B cell (primary cell): ENCODE measurements at regions not wholly inside any gene's neighbourhood (a gene's known extent, or its start where the extent isn't known, plus 50 kb on each side); places are given as distances from the start of the nearest gene placed in this dataset.

Experiments used
- ATAC-seq: fragments of 200-7000 bp; cut with Tn5 transposase; one replicate; pipeline ENCODE4 v1.10.0; 2021; ENCODE audit warnings: low read depth, mild to moderate bottlenecking, moderate number of reproducible peaks, moderate library complexity
- CTCF ChIA-PET: fragments of 350-600 bp; sonication (Branson Sonifier 250); formaldehyde crosslinking; loops from one replicate; lab custom pipeline; 2021; ENCODE audit warnings: antibody characterized with exemption, inconsistent platforms; lab: Charles Lee
- POLR2A ChIA-PET: fragments of 350-600 bp; sonication (Branson Sonifier 250); formaldehyde crosslinking; loops from one replicate; lab custom pipeline; 2021; ENCODE audit warnings: antibody characterized with exemption; lab: Charles Lee
- DNase-seq: peaks from one replicate; pipeline ENCODE4 v3.0.0; 2013
- H2AFZ ChIP-seq: 2 replicates; pipeline ENCODE4 v1.6.1; 2012; ENCODE audit warnings: mild to moderate bottlenecking, low read depth, low read length; ENCODE audit not compliant: insufficient read depth, poor library complexity, severe bottlenecking
- H3K27ac ChIP-seq, 2 donors: 1 replicate in 1 of 2; 2 replicates in 1 of 2; pipeline ENCODE4 v1.5.1; 2012 to 2013; ENCODE audit warnings: low read length in 2 of 2, mild to moderate bottlenecking in 2 of 2, moderate library complexity in 1 of 2
- H3K27me3 ChIP-seq, 4 experiments: fragments of 200-600 bp in 1 of 4; sonication (generic) in 1 of 4; replicated peaks in 1 of 4; 1 replicate in 2 of 4; 2 replicates in 2 of 4; pipeline versions ENCODE4 v1.6.1 to v1.7.0; 2013 to 2016; ENCODE audit warnings: low read length in 3 of 4, mild to moderate bottlenecking in 2 of 4, mixed read lengths in 1 of 4, moderate library complexity in 1 of 4; ENCODE audit not compliant: insufficient read depth in 4 of 4, control insufficient read depth in 3 of 4; ENCODE audit errors: control extremely low read depth in 1 of 4
- H3K36me3 ChIP-seq, 2 experiments: replicated peaks in 1 of 2; 1 replicate in 1 of 2; 2 replicates in 1 of 2; pipeline versions ENCODE4 v1.6.1 to v1.7.1; 2013; ENCODE audit warnings: low read length in 1 of 2; ENCODE audit not compliant: insufficient read depth in 2 of 2, control insufficient read depth in 1 of 2; ENCODE audit errors: control extremely low read depth in 1 of 2, extremely low read depth in 1 of 2
- H3K4me1 ChIP-seq, 2 donors: fragments of 200-600 bp in 1 of 2; sonication (generic) in 1 of 2; 1 replicate in 1 of 2; 2 replicates in 1 of 2; pipeline versions ENCODE4 v1.5.1 to v1.6.1; 2013 to 2017; ENCODE audit warnings: low read length in 2 of 2; ENCODE audit not compliant: control insufficient read depth in 2 of 2, insufficient read depth in 2 of 2
- H3K4me2 ChIP-seq: replicated peaks from 2 replicates; pipeline ENCODE3; 2012; ENCODE audit warnings: mild to moderate bottlenecking, low read depth, low read length; ENCODE audit not compliant: poor library complexity, severe bottlenecking
- H3K4me3 ChIP-seq, 5 experiments: fragments of 200-600 bp in 1 of 5; sonication (generic) in 1 of 5; 1 replicate in 3 of 5; 2 replicates in 2 of 5; pipeline versions ENCODE4 v1.5.1 to v1.7.0; 2011 to 2016; ENCODE audit warnings: low read length in 4 of 5, mild to moderate bottlenecking in 4 of 5, low read depth in 2 of 5, control low read depth in 1 of 5, moderate library complexity in 1 of 5; ENCODE audit not compliant: insufficient read depth in 1 of 5; ENCODE audit errors: control extremely low read depth in 1 of 5, extremely low read depth in 1 of 5
- H3K79me2 ChIP-seq: fragments of 200-600 bp; sonication (generic); one replicate; pipeline ENCODE4 v1.6.0; 2016; ENCODE audit warnings: low read length; ENCODE audit not compliant: control insufficient read depth, insufficient read depth
- H3K9ac ChIP-seq: fragments of 200-600 bp; sonication (generic); 2 replicates; pipeline ENCODE4 v1.6.1; 2017; ENCODE audit warnings: mild to moderate bottlenecking, low read length, moderate library complexity
- H3K9me3 ChIP-seq, 3 donors: one replicate each; pipeline versions ENCODE4 v1.6.1 to v1.7.1; 2013; ENCODE audit warnings: low read length in 2 of 3; ENCODE audit not compliant: control insufficient read depth in 2 of 3, insufficient read depth in 1 of 3; ENCODE audit errors: control extremely low read depth in 1 of 3
- H4K20me1 ChIP-seq: 2 replicates; pipeline ENCODE4 v1.6.0; 2012; ENCODE audit warnings: mild to moderate bottlenecking, low read length; ENCODE audit not compliant: insufficient read depth, control insufficient read depth, poor library complexity, severe bottlenecking
- H3K27ac Mint-ChIP-seq: one replicate; pipeline ENCODE4 v1.8.0; 2021; ENCODE audit warnings: mixed read lengths
- H3K27me3 Mint-ChIP-seq: one replicate; pipeline ENCODE4 v1.8.0; 2021; ENCODE audit warnings: mixed read lengths
- H3K4me1 Mint-ChIP-seq: one replicate; pipeline ENCODE4 v1.8.0; 2021; ENCODE audit warnings: mixed read lengths
- H3K4me3 Mint-ChIP-seq: one replicate; pipeline ENCODE4 v1.8.0; 2021; ENCODE audit warnings: mixed read lengths
- H3K9me3 Mint-ChIP-seq: one replicate; pipeline ENCODE4 v1.8.0; 2022; ENCODE audit warnings: mixed read lengths; ENCODE audit not compliant: insufficient read depth
- CTCF ChIP-seq: fragments of 200-600 bp; IDR thresholded peaks from one replicate; pipeline ENCODE4 v1.8.0; 2022; ENCODE audit warnings: antibody characterized with exemption, mild to moderate bottlenecking
- EZH2 ChIP-seq: IDR thresholded peaks from 2 replicates; pipeline ENCODE4 v1.6.1; 2012; ENCODE audit warnings: borderline replicate concordance, low read depth, mild to moderate bottlenecking, moderate library complexity, low read length; ENCODE audit not compliant: insufficient read depth, poor library complexity, severe bottlenecking
- WGBS: methylation state at CpG from one replicate; pipeline ENCODE4 v1.1.5; 2013; ENCODE audit warnings: missing lambda C conversion rate; ENCODE audit not compliant: insufficient coverage; 5-methylcytosine and 5-hydroxymethylcytosine counted together
- intact Hi-C: fragments of 100-400 bp; cut with micrococcal nuclease; formaldehyde crosslinking; loops from one replicate; pipeline ENCODE4 v1.10.0; 2022

- Histone ChIP-seq H2AFZ (no peak overlapping the region), H3K27ac (no peak overlapping the region), H3K4me3 (no peak overlapping the region), H3K79me2 (no peaks in the 10 kb centered on the region), H3K4me2 (no peak overlapping the region), H3K4me1 (no peaks in the 10 kb centered on the region), H3K9me3 (peaks cover 0 to 15% (median 0%) of the 10 kb centered on the region in 3 donors), H3K36me3 (no peaks in the 10 kb centered on the region), H3K9ac (no peak overlapping the region), H4K20me1 (no peaks in the 10 kb centered on the region), H3K27me3 (no peaks in the 10 kb centered on the region)
- POLR2A ChIA-PET, result no interaction called here
- no peak overlapping the region for H3K27ac Mint-ChIP-seq
- WGBS, result 96% methylated on average over 11 of the region's 15 CpGs
- peaks cover 8% of the 10 kb centered on the region for H3K9me3 Mint-ChIP-seq
- TF ChIP-seq CTCF (no peak), EZH2 (no peak)
- no peaks in the 10 kb centered on the region for H3K27me3 Mint-ChIP-seq
- CTCF ChIA-PET, result interaction anchor here (0.6 kb wide), 1 partner anchor 17 kb away, joined by 3 read pairs; no protein-coding TSS in a partner anchor
- no peak overlapping the region for H3K4me3 Mint-ChIP-seq
- no peaks in the 10 kb centered on the region for H3K4me1 Mint-ChIP-seq
- ATAC-seq, result no peak
- intact Hi-C loops, result no loop called here
- DNase-seq, result no peak
Observed at GRCh38 chr5:27217155-27217956, 179.0 kb upstream of the CDH9 start.

- Mint-ChIP-seq H3K9me3 (peaks cover 5% of the 10 kb centered on the region), H3K4me3 (no peak overlapping the region), H3K27ac (no peak overlapping the region), H3K27me3 (no peaks in the 10 kb centered on the region), H3K4me1 (no peaks in the 10 kb centered on the region)
- Histone ChIP-seq H3K79me2 (no peaks in the 10 kb centered on the region), H3K4me3 (no peak overlapping the region), H2AFZ (no peak overlapping the region), H4K20me1 (no peaks in the 10 kb centered on the region), H3K9me3 (peaks cover 0 to 15% (median 0%) of the 10 kb centered on the region in 3 donors), H3K36me3 (no peaks in the 10 kb centered on the region), H3K27ac (no peak overlapping the region), H3K4me2 (no peak overlapping the region), H3K27me3 (no peaks in the 10 kb centered on the region), H3K4me1 (no peaks in the 10 kb centered on the region), H3K9ac (no peak overlapping the region)
- WGBS, result no CpG with 5 or more reads among the region's 3 CpGs
- ATAC-seq (no peak), DNase-seq (no peak)
- CTCF ChIA-PET, result no interaction called here
- intact Hi-C loops, result no loop called here
- TF ChIP-seq CTCF (no peak), EZH2 (no peak)
- POLR2A ChIA-PET, result no interaction called here
Observed at GRCh38 chr5:27216367-27216950, 178.1 kb upstream of the CDH9 start.
